Fibroblast of the conjunctiva (primary cell): ENCODE measurements at regions not wholly inside any gene's neighbourhood (a gene's known extent, or its start where the extent isn't known, plus 50 kb on each side); places are given as distances from the start of the nearest gene placed in this dataset.

Experiments used
- DNase-seq: peaks from one replicate; pipeline ENCODE4 v3.0.0-alpha.2; 2010; ENCODE audit warnings: low read depth

- DNase-seq, result peak; percentile 6
Measured at GRCh38 chr17:14886200-14886739, 378.9 kb downstream of the PMP22 start.

- no peak for DNase-seq
Measured at GRCh38 chr17:14882131-14882530, 383.0 kb downstream of the PMP22 start.

GRCh38 chr17:14875557-14876412, 389.3 kb downstream of the PMP22 start:
- DNase-seq, result no peak

- DNase-seq, result no peak
Measured at GRCh38 chr17:14873996-14874395, 391.1 kb downstream of the PMP22 start.

- DNase-seq, result no peak
Measured at GRCh38 chr17:14873540-14873939, 391.6 kb downstream of the PMP22 start.

GRCh38 chr17:14871921-14872320, 393.2 kb downstream of the PMP22 start:
- peak; percentile 8 for DNase-seq

- no peak for DNase-seq
Measured at GRCh38 chr17:14866266-14866665, 398.9 kb downstream of the PMP22 start.

- DNase-seq, result no peak
Measured at GRCh38 chr17:14864127-14864526, 401.0 kb downstream of the PMP22 start.

- DNase-seq, result no peak
Measured at GRCh38 chr17:14859542-14859941, 405.6 kb downstream of the PMP22 start.

- no peak for DNase-seq
Measured at GRCh38 chr17:14856176-14856575, 408.9 kb downstream of the PMP22 start.

GRCh38 chr17:14854691-14855090, 410.4 kb downstream of the PMP22 start:
- no peak for DNase-seq

GRCh38 chr17:14845591-14846281, 419.4 kb downstream of the PMP22 start:
- DNase-seq, result no peak

- DNase-seq, result no peak
Measured at GRCh38 chr17:14843086-14843795, 421.9 kb downstream of the PMP22 start.

- DNase-seq, result peak; percentile 22
Measured at GRCh38 chr17:14840616-14841231, 424.4 kb downstream of the PMP22 start.

- no peak for DNase-seq
Measured at GRCh38 chr17:14838567-14838966, 426.6 kb downstream of the PMP22 start.

- DNase-seq, result no peak
Measured at GRCh38 chr17:14833201-14833785, 431.8 kb downstream of the PMP22 start.

GRCh38 chr17:14831491-14831890, 433.6 kb downstream of the PMP22 start:
- DNase-seq, result no peak

- DNase-seq, result no peak
Measured at GRCh38 chr17:14827396-14827919, 437.7 kb downstream of the PMP22 start.

- DNase-seq, result no peak
Measured at GRCh38 chr17:14826358-14826757, 438.8 kb downstream of the PMP22 start.

- no peak for DNase-seq
Measured at GRCh38 chr17:14818469-14818868, 446.7 kb downstream of the PMP22 start.

GRCh38 chr17:14815079-14815478, 450.0 kb downstream of the PMP22 start:
- DNase-seq, result no peak
